ENCODE measurements at regions not wholly inside any gene's neighbourhood (a gene's known extent, or its start where the extent isn't known, plus 50 kb on each side); places are given as distances from the start of the nearest gene placed in this dataset.

- H3K4me1 Mint-ChIP-seq = no peaks in the 10 kb centered on the region
- no peaks in the 10 kb centered on the region for H3K27me3 ChIP-seq (ENCODE audit: control insufficient read depth, insufficient read depth, low read length)
These were observed 112.3 kb upstream of the TOP1 start for GRCh38 chr20:40916276-40916675.

GRCh38 chr20:40920291-40920690, 108.3 kb upstream of the TOP1 start:
- no peaks in the 10 kb centered on the region for H3K4me1 Mint-ChIP-seq
- H3K27me3 Mint-ChIP-seq = peaks cover 23% of the 10 kb centered on the region
- no peak overlapping the region for H3K27ac Mint-ChIP-seq
- no peak overlapping the region for H3K4me3 Mint-ChIP-seq
- Histone ChIP-seq H3K4me1 (ENCODE audit: control insufficient read depth, insufficient read depth, low read length, poor library complexity, severe bottlenecking) (no peaks in the 10 kb centered on the region), H3K27ac (ENCODE audit: insufficient read depth, low read length, poor library complexity, severe bottlenecking) (no peak overlapping the region), H3K4me3 (ENCODE audit: low read depth, low read length) (no peak overlapping the region), H3K9me3 (ENCODE audit: control insufficient read depth in 2 of 2, low read length in 2 of 2) (no peaks in the 10 kb centered on the region), H3K36me3 (ENCODE audit: control insufficient read depth, insufficient read depth, low read length) (no peaks in the 10 kb centered on the region), H3K27me3 (ENCODE audit: control insufficient read depth, insufficient read depth, low read length) (no peaks in the 10 kb centered on the region)
- no peaks in the 10 kb centered on the region for H3K36me3 Mint-ChIP-seq
- H3K9me3 Mint-ChIP-seq = peaks cover 0 to 5% (median 1%) of the 10 kb centered on the region in 7 donors
- no peak for ATAC-seq (ENCODE audit: low read depth in 2 of 2)
- no peak for DNase-seq

More at GRCh38 chr20:40916276-40916675, 112.3 kb upstream of the TOP1 start:
- H3K36me3 ChIP-seq (ENCODE audit: control insufficient read depth, insufficient read depth, low read length) = no peaks in the 10 kb centered on the region
- H3K4me3 Mint-ChIP-seq = no peak overlapping the region
- no peak for ATAC-seq (ENCODE audit: low read depth in 2 of 2)
- DNase-seq = no peak
- H3K36me3 Mint-ChIP-seq = no peaks in the 10 kb centered on the region
- H3K4me1 ChIP-seq (ENCODE audit: control insufficient read depth, insufficient read depth, low read length, poor library complexity, severe bottlenecking) = no peaks in the 10 kb centered on the region
- H3K4me3 ChIP-seq (ENCODE audit: low read depth, low read length) = no peak overlapping the region
- H3K9me3 Mint-ChIP-seq = peaks cover 0 to 8% (median 2%) of the 10 kb centered on the region in 7 donors
- no peak overlapping the region for H3K27ac ChIP-seq (ENCODE audit: insufficient read depth, low read length, poor library complexity, severe bottlenecking)
- no peak overlapping the region for H3K27ac Mint-ChIP-seq
- peaks cover 19% of the 10 kb centered on the region for H3K27me3 Mint-ChIP-seq
- no peaks in the 10 kb centered on the region for H3K9me3 ChIP-seq (ENCODE audit: control insufficient read depth in 2 of 2, low read length in 2 of 2)

- peaks cover 0 to 1% (median 0%) of the 10 kb centered on the region in 7 donors for H3K9me3 Mint-ChIP-seq
- H3K27me3 ChIP-seq (ENCODE audit: control insufficient read depth, insufficient read depth, low read length) = no peaks in the 10 kb centered on the region
- H3K4me3 ChIP-seq (ENCODE audit: low read depth, low read length) = no peak overlapping the region
- no peak for DNase-seq
- H3K4me1 ChIP-seq (ENCODE audit: control insufficient read depth, insufficient read depth, low read length, poor library complexity, severe bottlenecking) = no peaks in the 10 kb centered on the region
- peaks cover 16% of the 10 kb centered on the region for H3K27me3 Mint-ChIP-seq
- no peak overlapping the region for H3K27ac Mint-ChIP-seq
- ATAC-seq (ENCODE audit: low read depth in 2 of 2) = no peak
- no peak overlapping the region for H3K27ac ChIP-seq (ENCODE audit: insufficient read depth, low read length, poor library complexity, severe bottlenecking)
- no peaks in the 10 kb centered on the region for H3K36me3 Mint-ChIP-seq
- no peaks in the 10 kb centered on the region for H3K9me3 ChIP-seq (ENCODE audit: control insufficient read depth in 2 of 2, low read length in 2 of 2)
- no peaks in the 10 kb centered on the region for H3K4me1 Mint-ChIP-seq
- no peak overlapping the region for H3K4me3 Mint-ChIP-seq
- H3K36me3 ChIP-seq (ENCODE audit: control insufficient read depth, insufficient read depth, low read length) = no peaks in the 10 kb centered on the region
These were observed 105.8 kb upstream of the TOP1 start for GRCh38 chr20:40922865-40923264.

GRCh38 chr20:40925829-40926510, 102.7 kb upstream of the TOP1 start:
- H3K4me3 Mint-ChIP-seq = no peak overlapping the region
- peaks cover 0 to 3% (median 0%) of the 10 kb centered on the region in 7 donors for H3K9me3 Mint-ChIP-seq
- Histone ChIP-seq H3K4me1 (ENCODE audit: control insufficient read depth, insufficient read depth, low read length, poor library complexity, severe bottlenecking) (no peaks in the 10 kb centered on the region), H3K27me3 (ENCODE audit: control insufficient read depth, insufficient read depth, low read length) (peaks cover 2% of the 10 kb centered on the region), H3K4me3 (ENCODE audit: low read depth, low read length) (no peak overlapping the region), H3K27ac (ENCODE audit: insufficient read depth, low read length, poor library complexity, severe bottlenecking) (no peak overlapping the region), H3K9me3 (ENCODE audit: control insufficient read depth in 2 of 2, low read length in 2 of 2) (no peaks in the 10 kb centered on the region), H3K36me3 (ENCODE audit: control insufficient read depth, insufficient read depth, low read length) (no peaks in the 10 kb centered on the region)
- peaks cover 20% of the 10 kb centered on the region for H3K27me3 Mint-ChIP-seq
- no peak overlapping the region for H3K27ac Mint-ChIP-seq
- ATAC-seq (ENCODE audit: low read depth in 2 of 2) = no peak
- DNase-seq = no peak
- H3K36me3 Mint-ChIP-seq = no peaks in the 10 kb centered on the region
- H3K4me1 Mint-ChIP-seq = no peaks in the 10 kb centered on the region

GRCh38 chr20:40926928-40927327, 101.7 kb upstream of the TOP1 start:
- Histone ChIP-seq H3K4me1 (ENCODE audit: control insufficient read depth, insufficient read depth, low read length, poor library complexity, severe bottlenecking) (no peaks in the 10 kb centered on the region), H3K27ac (ENCODE audit: insufficient read depth, low read length, poor library complexity, severe bottlenecking) (no peak overlapping the region), H3K27me3 (ENCODE audit: control insufficient read depth, insufficient read depth, low read length) (peaks cover 2% of the 10 kb centered on the region), H3K36me3 (ENCODE audit: control insufficient read depth, insufficient read depth, low read length) (no peaks in the 10 kb centered on the region), H3K4me3 (ENCODE audit: low read depth, low read length) (no peak overlapping the region), H3K9me3 (ENCODE audit: control insufficient read depth in 2 of 2, low read length in 2 of 2) (no peaks in the 10 kb centered on the region)
- no peaks in the 10 kb centered on the region for H3K36me3 Mint-ChIP-seq
- H3K4me3 Mint-ChIP-seq = no peak overlapping the region
- no peak for ATAC-seq (ENCODE audit: low read depth in 2 of 2)
- no peaks in the 10 kb centered on the region for H3K4me1 Mint-ChIP-seq
- H3K9me3 Mint-ChIP-seq = peaks cover 0 to 3% (median 0%) of the 10 kb centered on the region in 7 donors
- peaks cover 17% of the 10 kb centered on the region for H3K27me3 Mint-ChIP-seq
- DNase-seq = no peak
- H3K27ac Mint-ChIP-seq = no peak overlapping the region

GRCh38 chr20:40930561-40930960, 98.1 kb upstream of the TOP1 start:
- ATAC-seq (ENCODE audit: low read depth in 2 of 2) = no peak

GRCh38 chr20:40931410-40932044, 97.1 kb upstream of the TOP1 start:
- H3K9me3 Mint-ChIP-seq = peaks cover 0 to 9% (median 4%) of the 10 kb centered on the region in 7 donors
- no peak overlapping the region for H3K4me3 ChIP-seq (ENCODE audit: low read depth, low read length)
- H3K27me3 ChIP-seq (ENCODE audit: control insufficient read depth, insufficient read depth, low read length) = peaks cover 2% of the 10 kb centered on the region
- DNase-seq = no peak
- no peak overlapping the region for H3K4me3 Mint-ChIP-seq
- peaks cover 25% of the 10 kb centered on the region for H3K27me3 Mint-ChIP-seq
- H3K4me1 Mint-ChIP-seq = no peaks in the 10 kb centered on the region
- no peaks in the 10 kb centered on the region for H3K9me3 ChIP-seq (ENCODE audit: control insufficient read depth in 2 of 2, low read length in 2 of 2)
- H3K27ac ChIP-seq (ENCODE audit: insufficient read depth, low read length, poor library complexity, severe bottlenecking) = no peak overlapping the region
- H3K4me1 ChIP-seq (ENCODE audit: control insufficient read depth, insufficient read depth, low read length, poor library complexity, severe bottlenecking) = no peaks in the 10 kb centered on the region
- no peak overlapping the region for H3K27ac Mint-ChIP-seq
- no peaks in the 10 kb centered on the region for H3K36me3 Mint-ChIP-seq
- H3K36me3 ChIP-seq (ENCODE audit: control insufficient read depth, insufficient read depth, low read length) = no peaks in the 10 kb centered on the region
- ATAC-seq (ENCODE audit: low read depth in 2 of 2) = no peak

More at GRCh38 chr20:40930561-40930960, 98.1 kb upstream of the TOP1 start:
- Histone ChIP-seq H3K27ac (ENCODE audit: insufficient read depth, low read length, poor library complexity, severe bottlenecking) (no peak overlapping the region), H3K27me3 (ENCODE audit: control insufficient read depth, insufficient read depth, low read length) (peaks cover 2% of the 10 kb centered on the region), H3K9me3 (ENCODE audit: control insufficient read depth in 2 of 2, low read length in 2 of 2) (no peaks in the 10 kb centered on the region), H3K36me3 (ENCODE audit: control insufficient read depth, insufficient read depth, low read length) (no peaks in the 10 kb centered on the region), H3K4me3 (ENCODE audit: low read depth, low read length) (no peak overlapping the region), H3K4me1 (ENCODE audit: control insufficient read depth, insufficient read depth, low read length, poor library complexity, severe bottlenecking) (no peaks in the 10 kb centered on the region)
- Mint-ChIP-seq H3K9me3 (peaks cover 0 to 9% (median 4%) of the 10 kb centered on the region in 7 donors), H3K27me3 (peaks cover 25% of the 10 kb centered on the region), H3K4me1 (no peaks in the 10 kb centered on the region), H3K4me3 (no peak overlapping the region), H3K36me3 (no peaks in the 10 kb centered on the region), H3K27ac (no peak overlapping the region)
- DNase-seq = no peak

GRCh38 chr20:40932436-40932835, 96.2 kb upstream of the TOP1 start:
- Mint-ChIP-seq H3K27ac (no peak overlapping the region), H3K4me1 (no peaks in the 10 kb centered on the region), H3K9me3 (peaks cover 0 to 9% (median 4%) of the 10 kb centered on the region in 7 donors)

More at GRCh38 chr20:40932436-40932835, 96.2 kb upstream of the TOP1 start:
- Mint-ChIP-seq H3K27me3 (peaks cover 25% of the 10 kb centered on the region), H3K36me3 (no peaks in the 10 kb centered on the region), H3K4me3 (no peak overlapping the region)
- H3K36me3 ChIP-seq (ENCODE audit: control insufficient read depth, insufficient read depth, low read length) = no peaks in the 10 kb centered on the region
- no peaks in the 10 kb centered on the region for H3K9me3 ChIP-seq (ENCODE audit: control insufficient read depth in 2 of 2, low read length in 2 of 2)
- H3K4me1 ChIP-seq (ENCODE audit: control insufficient read depth, insufficient read depth, low read length, poor library complexity, severe bottlenecking) = no peaks in the 10 kb centered on the region
- DNase-seq (no peak), ATAC-seq (ENCODE audit: low read depth in 2 of 2) (no peak)
- H3K27me3 ChIP-seq (ENCODE audit: control insufficient read depth, insufficient read depth, low read length) = peaks cover 2% of the 10 kb centered on the region
- no peak overlapping the region for H3K27ac ChIP-seq (ENCODE audit: insufficient read depth, low read length, poor library complexity, severe bottlenecking)
- no peak overlapping the region for H3K4me3 ChIP-seq (ENCODE audit: low read depth, low read length)

Measured in CD4-positive, CD25-positive, alpha-beta regulatory T cell (primary cell).